ENCODE measurements at regions not wholly inside any gene's neighbourhood (a gene's known extent, or its start where the extent isn't known, plus 50 kb on each side); places are given as distances from the start of the nearest gene placed in this dataset.

DNA sequence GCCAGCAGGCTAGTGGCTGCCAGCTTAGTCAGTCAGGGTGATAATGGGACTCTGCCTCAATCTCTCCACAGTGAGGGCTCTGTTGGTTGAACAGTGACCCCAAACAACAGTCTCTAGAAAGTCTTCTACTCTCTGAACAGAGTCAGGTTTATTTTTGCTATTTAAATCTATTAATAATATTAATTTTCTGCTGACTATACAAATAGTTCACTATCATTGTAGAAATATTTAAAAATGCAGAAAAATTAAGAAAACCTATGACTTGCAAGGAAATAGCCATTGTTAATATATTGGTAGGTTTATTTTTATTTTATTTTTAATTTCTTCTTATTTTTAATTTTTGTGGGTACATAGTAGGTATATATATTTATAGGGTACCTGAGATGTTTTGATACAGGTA, 67.9 kb upstream of the AADAT start:
- DNase-seq (ENCODE audit: low spot score in 2 of 2): no peak
- TF ChIP-seq POLR2AphosphoS5 (IDR thresholded peaks at IDR 0.05): no peak
- no peak for TF ChIP-seq CTCF (IDR thresholded peaks at IDR 0.05)
- TF ChIP-seq POLR2A (IDR thresholded peaks at IDR 0.05): no peak
- intact Hi-C loops (cut with DNase I; ENCODE audit: low total_unique reads): no loop called here

GRCh38 chr4:170145120-170145519, 55.4 kb upstream of the AADAT start:
- H3K4me1 ChIP-seq: no peaks in the 10 kb centered on the region
- intact Hi-C loops (cut with DNase I; ENCODE audit: low total_unique reads): no loop called here
- H3K27me3 ChIP-seq: no peaks in the 10 kb centered on the region
- no peak overlapping the region for H3K27ac ChIP-seq
- DNase-seq (ENCODE audit: low spot score in 2 of 2): no peak
- H3K4me3 ChIP-seq: no peak overlapping the region
- TF ChIP-seq POLR2A (IDR thresholded peaks at IDR 0.05) (no peak), CTCF (IDR thresholded peaks at IDR 0.05) (no peak), POLR2AphosphoS5 (IDR thresholded peaks at IDR 0.05) (no peak)
- no peaks in the 10 kb centered on the region for H3K9me3 ChIP-seq
- H3K36me3 ChIP-seq: no peaks in the 10 kb centered on the region

More for the DNA sequence above, 67.9 kb upstream of the AADAT start:
- no peaks in the 10 kb centered on the region for H3K4me1 ChIP-seq
- H3K9me3 ChIP-seq: no peaks in the 10 kb centered on the region
- H3K36me3 ChIP-seq: no peaks in the 10 kb centered on the region
- H3K27ac ChIP-seq: no peak overlapping the region
- H3K27me3 ChIP-seq: no peaks in the 10 kb centered on the region
- no peak overlapping the region for H3K4me3 ChIP-seq

DNA sequence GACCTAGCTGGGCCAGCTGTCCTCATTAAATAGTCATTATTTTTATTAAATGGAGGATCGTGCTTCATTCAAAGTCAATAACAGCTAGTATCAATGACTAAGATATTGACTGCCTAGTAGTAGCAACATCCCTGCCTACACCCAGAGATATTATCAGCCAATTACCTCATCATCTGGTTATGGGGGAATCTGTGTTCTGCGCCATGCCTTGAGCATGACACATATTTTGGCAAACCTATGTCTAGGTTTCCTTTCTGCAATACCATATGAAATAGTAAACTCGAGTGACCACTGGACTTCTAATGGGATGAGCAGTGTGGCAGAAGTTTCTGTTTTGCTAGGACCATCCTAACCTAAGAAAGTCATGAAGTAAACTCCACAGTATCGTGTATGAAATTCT, 50.0 kb upstream of the AADAT start:
- Histone ChIP-seq H3K27ac (no peak overlapping the region), H3K9me3 (no peaks in the 10 kb centered on the region), H3K36me3 (no peaks in the 10 kb centered on the region), H3K4me3 (no peak overlapping the region), H3K4me1 (no peaks in the 10 kb centered on the region), H3K27me3 (no peaks in the 10 kb centered on the region)
- DNase-seq (ENCODE audit: low spot score in 2 of 2): no peak
- intact Hi-C loops (cut with DNase I; ENCODE audit: low total_unique reads): no loop called here
- TF ChIP-seq POLR2A (IDR thresholded peaks at IDR 0.05): no peak
- TF ChIP-seq POLR2AphosphoS5 (IDR thresholded peaks at IDR 0.05): no peak
- TF ChIP-seq CTCF (IDR thresholded peaks at IDR 0.05): no peak

Measured in breast epithelium (tissue), 4 donors.